ENCODE measurements at regions not wholly inside any gene's neighbourhood (a gene's known extent, or its start where the extent isn't known, plus 50 kb on each side); places are given as distances from the start of the nearest gene placed in this dataset.

DNA sequence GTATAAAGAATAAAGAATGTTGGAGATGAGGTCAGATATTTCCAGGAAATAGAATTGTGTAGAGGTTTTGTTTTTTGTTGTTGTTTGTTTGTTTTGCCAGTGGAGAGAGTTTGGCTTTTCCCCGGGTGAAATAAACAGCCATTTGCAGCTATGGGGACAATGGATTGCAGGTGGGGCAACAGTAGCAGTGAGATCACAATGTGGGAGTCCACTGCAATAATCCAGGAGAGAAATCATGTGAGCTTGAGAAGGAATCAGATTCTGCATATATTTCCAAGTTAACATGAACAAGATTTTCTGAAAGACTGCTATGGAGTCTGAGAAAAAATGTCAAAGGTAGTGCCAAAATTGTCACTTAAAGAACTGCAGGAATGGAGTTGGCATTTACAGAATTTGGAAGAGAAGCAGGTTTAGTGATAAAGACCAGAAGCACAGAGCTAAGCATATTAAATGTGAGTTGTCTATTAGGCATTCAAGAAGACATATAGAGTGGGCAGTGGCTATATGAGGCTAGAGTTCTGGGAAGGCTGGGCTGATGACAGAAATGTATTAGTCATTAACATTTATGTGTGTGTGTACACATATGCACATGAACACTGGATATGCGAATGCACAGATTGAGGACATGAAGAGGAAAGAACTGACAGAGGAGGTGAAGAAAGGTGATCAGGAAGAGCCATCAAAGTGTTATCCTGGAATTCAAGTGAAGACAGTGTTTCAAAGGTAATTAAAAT, 729.6 kb upstream of the PTBP2 start:
- no peak overlapping the region for H2AFZ ChIP-seq (ENCODE audit: low read depth, low read length)
- no peaks in the 10 kb centered on the region for H4K20me1 ChIP-seq (ENCODE audit: insufficient read depth, low read length)
- TF ChIP-seq, protein P1, sequence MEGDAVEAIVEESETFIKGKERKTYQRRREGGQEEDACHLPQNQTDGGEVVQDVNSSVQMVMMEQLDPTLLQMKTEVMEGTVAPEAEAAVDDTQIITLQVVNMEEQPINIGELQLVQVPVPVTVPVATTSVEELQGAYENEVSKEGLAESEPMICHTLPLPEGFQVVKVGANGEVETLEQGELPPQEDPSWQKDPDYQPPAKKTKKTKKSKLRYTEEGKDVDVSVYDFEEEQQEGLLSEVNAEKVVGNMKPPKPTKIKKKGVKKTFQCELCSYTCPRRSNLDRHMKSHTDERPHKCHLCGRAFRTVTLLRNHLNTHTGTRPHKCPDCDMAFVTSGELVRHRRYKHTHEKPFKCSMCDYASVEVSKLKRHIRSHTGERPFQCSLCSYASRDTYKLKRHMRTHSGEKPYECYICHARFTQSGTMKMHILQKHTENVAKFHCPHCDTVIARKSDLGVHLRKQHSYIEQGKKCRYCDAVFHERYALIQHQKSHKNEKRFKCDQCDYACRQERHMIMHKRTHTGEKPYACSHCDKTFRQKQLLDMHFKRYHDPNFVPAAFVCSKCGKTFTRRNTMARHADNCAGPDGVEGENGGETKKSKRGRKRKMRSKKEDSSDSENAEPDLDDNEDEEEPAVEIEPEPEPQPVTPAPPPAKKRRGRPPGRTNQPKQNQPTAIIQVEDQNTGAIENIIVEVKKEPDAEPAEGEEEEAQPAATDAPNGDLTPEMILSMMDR (IDR thresholded peaks at IDR 0.05; ENCODE audit: low read depth, low read length) = no peak
- no peak for TF ChIP-seq EZH2phosphoT487 (IDR thresholded peaks at IDR 0.05; ENCODE audit: low read depth)
- no peaks in the 10 kb centered on the region for H3K4me1 ChIP-seq (ENCODE audit: low read length)
- no peak overlapping the region for H3K27ac ChIP-seq (ENCODE audit: low read length)
- no peak overlapping the region for H3K9ac ChIP-seq (ENCODE audit: low read length)
- H3K4me3 ChIP-seq (ENCODE audit: low read length) = no peak overlapping the region
- H3K27me3 ChIP-seq (ENCODE audit: low read depth, low read length) = no peaks in the 10 kb centered on the region
- no peak overlapping the region for H3K4me2 ChIP-seq (ENCODE audit: low read length)
- H3K9me3 ChIP-seq (ENCODE audit: insufficient read depth, low read length) = no peaks in the 10 kb centered on the region
- no peaks in the 10 kb centered on the region for H3K36me3 ChIP-seq (replicated peaks; ENCODE audit: low read depth, low read length)
- no peaks in the 10 kb centered on the region for H3K79me2 ChIP-seq (ENCODE audit: low read length)

DNA sequence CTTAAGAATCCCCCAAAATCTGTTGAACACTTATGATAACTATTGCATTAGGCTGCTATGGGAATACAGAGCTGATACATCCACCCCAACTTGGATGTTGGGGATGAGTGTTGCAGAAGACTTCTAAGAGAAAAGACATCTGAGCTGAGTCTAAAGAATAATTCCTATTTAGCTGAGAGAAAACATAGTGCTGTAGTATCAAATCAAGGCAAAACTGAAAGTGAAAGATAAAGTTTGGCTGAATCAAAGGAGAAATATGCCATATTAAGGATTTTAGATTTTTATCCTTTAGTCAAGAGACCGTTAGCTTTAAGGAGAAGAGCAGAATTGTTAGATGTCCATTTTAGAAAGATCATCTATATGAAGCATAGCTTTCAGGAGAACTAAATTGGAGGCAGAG, 726.9 kb upstream of the PTBP2 start:
- H3K9ac ChIP-seq (ENCODE audit: low read length) = no peak overlapping the region
- no peaks in the 10 kb centered on the region for H3K36me3 ChIP-seq (replicated peaks; ENCODE audit: low read depth, low read length)
- no peaks in the 10 kb centered on the region for H3K79me2 ChIP-seq (ENCODE audit: low read length)
- no peak overlapping the region for H3K27ac ChIP-seq (ENCODE audit: low read length)
- H3K9me3 ChIP-seq (ENCODE audit: insufficient read depth, low read length) = no peaks in the 10 kb centered on the region
- peak overlapping the region; percentile 3; the same call in 1 of the 2 replicates for H3K4me2 ChIP-seq (ENCODE audit: low read length)
- TF ChIP-seq EZH2phosphoT487 (IDR thresholded peaks at IDR 0.05; ENCODE audit: low read depth) = no peak
- TF ChIP-seq, protein P1 (IDR thresholded peaks at IDR 0.05; ENCODE audit: low read depth, low read length) = no peak
- no peak overlapping the region for H2AFZ ChIP-seq (ENCODE audit: low read depth, low read length)
- no peaks in the 10 kb centered on the region for H3K27me3 ChIP-seq (ENCODE audit: low read depth, low read length)
- H3K4me1 ChIP-seq (ENCODE audit: low read length) = no peaks in the 10 kb centered on the region
- H4K20me1 ChIP-seq (ENCODE audit: insufficient read depth, low read length) = no peaks in the 10 kb centered on the region
- no peak overlapping the region for H3K4me3 ChIP-seq (ENCODE audit: low read length)

DNA sequence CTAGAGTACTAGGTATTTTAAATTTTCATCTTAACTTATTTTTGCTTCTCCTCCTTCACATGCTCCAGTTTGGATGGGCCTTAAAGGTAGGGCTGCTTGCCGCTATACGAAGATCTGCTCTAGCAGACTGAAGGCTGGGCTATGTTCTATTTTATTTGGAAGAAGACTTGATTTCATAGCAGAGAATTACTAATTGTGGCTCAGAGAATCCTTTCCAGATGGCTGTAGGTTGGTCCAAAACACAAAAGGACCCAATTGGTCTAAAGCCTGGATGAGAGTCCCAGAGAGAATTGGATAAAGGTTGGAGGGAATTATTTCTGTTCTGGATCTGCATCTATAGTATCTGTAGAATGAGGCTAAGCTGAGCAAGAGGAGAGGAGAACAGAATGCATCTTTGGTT, 719.4 kb upstream of the PTBP2 start:
- H3K9me3 ChIP-seq (ENCODE audit: insufficient read depth, low read length) = no peaks in the 10 kb centered on the region
- H2AFZ ChIP-seq (ENCODE audit: low read depth, low read length) = no peak overlapping the region
- H3K27ac ChIP-seq (ENCODE audit: low read length) = no peak overlapping the region
- H4K20me1 ChIP-seq (ENCODE audit: insufficient read depth, low read length) = no peaks in the 10 kb centered on the region
- TF ChIP-seq EZH2phosphoT487 (IDR thresholded peaks at IDR 0.05; ENCODE audit: low read depth) = no peak
- TF ChIP-seq, protein P1 (IDR thresholded peaks at IDR 0.05; ENCODE audit: low read depth, low read length) = no peak
- H3K4me3 ChIP-seq (ENCODE audit: low read length) = no peak overlapping the region
- no peak overlapping the region for H3K4me2 ChIP-seq (ENCODE audit: low read length)
- H3K27me3 ChIP-seq (ENCODE audit: low read depth, low read length) = no peaks in the 10 kb centered on the region
- H3K36me3 ChIP-seq (replicated peaks; ENCODE audit: low read depth, low read length) = no peaks in the 10 kb centered on the region
- no peaks in the 10 kb centered on the region for H3K79me2 ChIP-seq (ENCODE audit: low read length)
- no peak overlapping the region for H3K9ac ChIP-seq (ENCODE audit: low read length)
- H3K4me1 ChIP-seq (ENCODE audit: low read length) = no peaks in the 10 kb centered on the region

DNA sequence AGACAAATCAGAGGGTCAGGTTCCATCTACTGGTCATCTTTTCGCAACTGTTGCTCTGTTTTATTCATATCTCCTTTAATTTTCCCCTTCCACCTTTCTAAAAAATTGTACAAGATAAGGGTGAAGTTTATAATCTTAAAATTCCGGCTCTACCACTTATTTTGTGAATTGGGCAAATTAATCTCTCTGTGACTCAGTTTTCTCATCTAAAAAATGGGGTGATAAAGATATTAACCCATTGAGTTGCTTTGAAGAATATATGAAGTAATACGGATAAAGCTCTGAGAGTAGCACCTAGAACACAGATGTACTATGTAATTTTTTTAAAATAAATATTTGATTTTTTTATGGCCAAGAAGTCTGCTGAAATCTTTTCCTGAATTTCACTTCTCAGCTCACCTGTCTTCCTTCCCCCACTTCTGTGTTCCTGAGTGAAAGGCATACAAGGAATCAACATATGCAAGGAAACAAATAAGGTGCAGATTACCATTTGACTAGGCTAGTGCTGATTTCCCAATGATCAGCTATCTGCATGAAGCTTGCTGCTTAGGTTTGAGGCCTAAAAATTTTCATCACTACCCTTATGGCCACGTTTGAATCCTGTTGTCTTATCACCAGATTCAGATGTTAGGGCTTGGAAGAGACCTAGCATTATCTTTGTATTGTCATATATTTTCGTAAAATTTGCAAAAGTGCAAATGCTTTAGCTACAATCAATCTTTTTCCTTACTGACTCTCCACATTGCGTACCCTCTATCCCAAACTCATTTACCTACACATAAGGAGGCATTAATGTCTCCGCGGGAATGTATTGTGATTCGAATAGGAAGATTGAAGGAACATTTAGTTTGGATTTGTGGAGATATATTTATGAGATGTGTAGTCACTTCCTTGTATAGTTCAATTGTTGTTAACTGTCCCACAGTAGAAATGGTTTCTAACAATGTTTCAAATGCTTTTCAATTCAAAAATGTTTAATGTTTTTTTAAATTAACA, 718.3 kb upstream of the PTBP2 start:
- Histone ChIP-seq H4K20me1 (ENCODE audit: insufficient read depth, low read length) (no peaks in the 10 kb centered on the region), H3K27ac (ENCODE audit: low read length) (no peak overlapping the region), H3K9ac (ENCODE audit: low read length) (no peak overlapping the region), H3K4me2 (ENCODE audit: low read length) (no peak overlapping the region), H3K36me3 (replicated peaks; ENCODE audit: low read depth, low read length) (no peaks in the 10 kb centered on the region), H3K27me3 (ENCODE audit: low read depth, low read length) (no peaks in the 10 kb centered on the region), H3K4me3 (ENCODE audit: low read length) (no peak overlapping the region), H3K4me1 (ENCODE audit: low read length) (no peaks in the 10 kb centered on the region), H3K79me2 (ENCODE audit: low read length) (no peaks in the 10 kb centered on the region), H2AFZ (ENCODE audit: low read depth, low read length) (no peak overlapping the region), H3K9me3 (ENCODE audit: insufficient read depth, low read length) (no peaks in the 10 kb centered on the region)
- TF ChIP-seq, protein P1 (IDR thresholded peaks at IDR 0.05; ENCODE audit: low read depth, low read length) = no peak
- TF ChIP-seq EZH2phosphoT487 (IDR thresholded peaks at IDR 0.05; ENCODE audit: low read depth) = no peak
